HepG2 (cell line): ENCODE measurements at regions not wholly inside any gene's neighbourhood (a gene's known extent, or its start where the extent isn't known, plus 50 kb on each side); places are given as distances from the start of the nearest gene placed in this dataset.

ENCODE experiments used
- ATAC-seq: fragments of 200-7000 bp; cut with Tn5 transposase; 3 replicates; pipeline ENCODE4 v1.9.1; 2020; ENCODE audit warnings: mild to moderate bottlenecking, moderate library complexity
- BruUV-seq: library from RNA; stranded (reverse); fragments of 400-500 nt; replicated peaks from 2 replicates; lab custom pipeline; 2021; lab: Mats Ljungman, UMichigan
- CTCF ChIA-PET: fragments of 300-600 bp; formaldehyde crosslinking; extraction: SDS; loops from one replicate; lab custom pipeline; 2021; ENCODE audit warnings: low total read pairs, inconsistent platforms, low intra/inter-chr PET ratio; lab: Yijun Ruan, JAX
- POLR2A ChIA-PET: fragments of 350-600 bp; sonication (Branson Sonifier 250); formaldehyde crosslinking; loops from one replicate; lab custom pipeline; 2020; ENCODE audit warnings: antibody characterized with exemption, inconsistent platforms; lab: Yijun Ruan, JAX
- DNase-seq: peaks from one replicate; pipeline ENCODE4 v3.0.0-alpha.2; 2015; ENCODE audit warnings: low spot score
- FAIRE-seq: peaks from 3 replicates; lab custom pipeline; 2011; peaks lifted over from hg19 to GRCh38; lab: Jason Lieb, UNC
- H2AFZ ChIP-seq: one replicate; pipeline ENCODE4 v1.6.1; 2011; ENCODE audit warnings: low read length, inconsistent platforms
- H3K27ac ChIP-seq: fragments of 300-600 bp; 3 replicates; pipeline ENCODE4 v1.8.0; 2011; ENCODE audit warnings: mixed run types, mild to moderate bottlenecking, mixed read lengths, low read length, inconsistent platforms; ENCODE audit not compliant: insufficient read depth; ENCODE audit errors: extremely low read length
- H3K27me3 ChIP-seq, 2 experiments: fragments of 200-600 bp in 1 of 2; 2 replicates in 1 of 2; 3 replicates in 1 of 2; pipeline versions ENCODE4 v1.6.0 to v1.8.0; 2011; ENCODE audit warnings: low read length in 2 of 2, mild to moderate bottlenecking in 2 of 2, moderate library complexity in 2 of 2, inconsistent platforms in 1 of 2; ENCODE audit not compliant: insufficient read depth in 2 of 2, control insufficient read depth in 1 of 2
- H3K36me3 ChIP-seq, 2 experiments: fragments of 200-600 bp in 1 of 2; replicated peaks in 1 of 2; 2 replicates in 1 of 2; 3 replicates in 1 of 2; pipeline versions ENCODE4 v1.5.1 to v1.8.0; 2011; ENCODE audit warnings: low read length in 2 of 2, inconsistent platforms in 1 of 2; ENCODE audit not compliant: insufficient read depth in 2 of 2, control insufficient read depth in 1 of 2
- H3K4me1 ChIP-seq: 2 replicates; pipeline ENCODE4 v1.5.1; 2012; ENCODE audit warnings: low read length, inconsistent platforms; ENCODE audit not compliant: insufficient read depth
- H3K4me2 ChIP-seq: 2 replicates; pipeline ENCODE4 v1.6.0; 2011; ENCODE audit warnings: low read depth, low read length, inconsistent platforms
- H3K4me3 ChIP-seq, 3 experiments: fragments of 200-600 bp in 1 of 3; sonication (generic), shearing (Covaris generic) in 1 of 3; replicated peaks in 1 of 3; 2 replicates each; pipeline ENCODE4 v1.5.1; 2011 to 2016; ENCODE audit warnings: low read length in 3 of 3, inconsistent platforms in 2 of 3, low read depth in 2 of 3, mild to moderate bottlenecking in 2 of 3, control low read depth in 1 of 3, mixed read lengths in 1 of 3; ENCODE audit not compliant: insufficient read depth in 1 of 3
- H3K79me2 ChIP-seq: one replicate; pipeline ENCODE4 v1.6.1; 2011; ENCODE audit warnings: low read length, inconsistent platforms; ENCODE audit not compliant: insufficient read depth
- H3K9ac ChIP-seq: 2 replicates; pipeline ENCODE4 v1.6.0; 2011; ENCODE audit warnings: mild to moderate bottlenecking, low read depth, low read length, inconsistent platforms; ENCODE audit not compliant: insufficient read depth
- H3K9me3 ChIP-seq: 2 replicates; pipeline ENCODE4 v1.5.1; 2012; ENCODE audit warnings: mild to moderate bottlenecking, low read length
- H4K20me1 ChIP-seq: 2 replicates; pipeline ENCODE4 v1.6.0; 2011; ENCODE audit warnings: inconsistent platforms, mild to moderate bottlenecking, low read length, moderate library complexity; ENCODE audit not compliant: insufficient read depth
- CHD2 ChIP-seq: IDR thresholded peaks from 2 replicates; pipeline ENCODE4 v1.6.1; 2011; ENCODE audit warnings: low read depth, low read length, improper control_type of control experiment
- EED ChIP-seq: sonication (generic); formaldehyde crosslinking; IDR thresholded peaks from 2 replicates; pipeline ENCODE4 v1.5.0; 2020; ENCODE audit warnings: mild to moderate bottlenecking, missing genetic modification reagents
- ETS1 ChIP-seq: sonication (generic); formaldehyde crosslinking; IDR thresholded peaks from 2 replicates; pipeline ENCODE4 v1.4.0; 2020; ENCODE audit warnings: missing genetic modification reagents
- SOX13 ChIP-seq, 3 experiments: fragments of 450-650 bp in 1 of 3; sonication (generic) in 1 of 3; formaldehyde crosslinking in 1 of 3; IDR thresholded peaks in 2 of 3; conservative IDR thresholded peaks in 1 of 3; 2 replicates each; pipeline versions ENCODE4 v1.5.0 to v1.6.1; 2016 to 2020; ENCODE audit warnings: antibody characterized with exemption in 1 of 3, mild to moderate bottlenecking in 1 of 3, missing compliant biosample characterization in 1 of 3, missing genetic modification reagents in 1 of 3, moderate library complexity in 1 of 3
- SP4 ChIP-seq: sonication (generic); formaldehyde crosslinking; IDR thresholded peaks from 2 replicates; pipeline ENCODE4 v1.8.1; 2023; ENCODE audit warnings: mild to moderate bottlenecking, missing genetic modification reagents
- USF2 ChIP-seq, 2 experiments: sonication (generic) in 1 of 2; formaldehyde crosslinking in 1 of 2; IDR thresholded peaks; 2 replicates each; pipeline versions ENCODE4 v1.5.1 to v1.6.1; 2011 to 2020; ENCODE audit warnings: borderline replicate concordance in 1 of 2, low read depth in 1 of 2, low read length in 1 of 2, mild to moderate bottlenecking in 1 of 2, missing genetic modification reagents in 1 of 2, moderate library complexity in 1 of 2
- ZBTB46 ChIP-seq: sonication (generic); formaldehyde crosslinking; IDR thresholded peaks from 2 replicates; pipeline ENCODE4 v1.4.0; 2020; ENCODE audit warnings: mild to moderate bottlenecking, missing genetic modification reagents, borderline replicate concordance
- ZNF138 ChIP-seq: sonication (generic); formaldehyde crosslinking; IDR thresholded peaks from 2 replicates; pipeline ENCODE4 v1.5.0; 2020; ENCODE audit warnings: mild to moderate bottlenecking, low read depth, missing genetic modification reagents
- ZNF430 ChIP-seq: sonication (generic); formaldehyde crosslinking; IDR thresholded peaks from 2 replicates; pipeline ENCODE4 v1.9.0; 2021; ENCODE audit warnings: mild to moderate bottlenecking, missing genetic modification reagents
- ZNF562 ChIP-seq: sonication (generic); formaldehyde crosslinking; IDR thresholded peaks from 2 replicates; pipeline ENCODE4 v1.8.0; 2022; ENCODE audit warnings: missing genetic modification reagents, borderline replicate concordance
- ZNF567 ChIP-seq: sonication (generic); formaldehyde crosslinking; IDR thresholded peaks from 2 replicates; pipeline ENCODE4 v1.8.1; 2023; ENCODE audit warnings: mild to moderate bottlenecking, missing genetic modification reagents, borderline replicate concordance
- ZNF607 ChIP-seq: sonication (generic); formaldehyde crosslinking; IDR thresholded peaks from 2 replicates; pipeline ENCODE4 v1.5.1; 2020; ENCODE audit warnings: missing genetic modification reagents, mild to moderate bottlenecking, borderline replicate concordance
- ZNF691 ChIP-seq: sonication (generic); formaldehyde crosslinking; IDR thresholded peaks from 2 replicates; pipeline ENCODE4 v1.4.0; 2020; ENCODE audit warnings: missing genetic modification reagents, low read depth, mild to moderate bottlenecking, borderline replicate concordance
- WGBS: methylation state at CpG from one replicate; pipeline ENCODE4 v1.1.6; 2017; ENCODE audit warnings: low lambda C conversion rate; 5-methylcytosine and 5-hydroxymethylcytosine counted together
- in situ Hi-C: cut with HindIII; loops from 2 replicates; pipeline ENCODE4 v1.10.0; 2017; ENCODE audit warnings: low pct_unique_long_range_greater_than_20kb; ENCODE audit not compliant: extremely low pct_ligation_motif_present
- intact Hi-C: fragments of 100-400 bp; cut with micrococcal nuclease; formaldehyde crosslinking; loops from one replicate; pipeline ENCODE4 v1.10.0; 2022; ENCODE audit not compliant: unreplicated experiment

GRCh38 chr13:73275163-73275562 lies 216.4 kb downstream of the KLF5 start (continued):
- TF ChIP-seq USF2 (IDR thresholded peaks at IDR 0.05; ENCODE audit: low read depth, low read length) (no peak), USF2 (CRISPR knock-in tag; IDR thresholded peaks at IDR 0.05; ENCODE audit: borderline replicate concordance) (no peak), EED (no peak), ZNF138 (CRISPR knock-in tag) (no peak), ZNF430 (CRISPR knock-in tag) (no peak)

GRCh38 chr13:73274147-73274546 lies 215.3 kb downstream of the KLF5 start:
- Histone ChIP-seq H3K27ac (no peak overlapping the region), H3K79me2 (no peaks in the 10 kb centered on the region), H2AFZ (no peak overlapping the region), H3K36me3 (no peaks in the 10 kb centered on the region), H3K9ac (no peak overlapping the region), H3K4me1 (no peaks in the 10 kb centered on the region), H3K27me3 (no peaks in the 10 kb centered on the region), H3K4me3 (no peak overlapping the region), H4K20me1 (no peaks in the 10 kb centered on the region), H3K9me3 (peaks cover 6% of the 10 kb centered on the region; the same call in 1 of the 2 replicates), H3K4me2 (no peak overlapping the region)
- ATAC-seq (no peak), DNase-seq (no peak), FAIRE-seq (no peak)
- intact Hi-C loops (no loop called here), in situ Hi-C loops (no loop called here)
- POLR2A ChIA-PET = no interaction called here
- 0% methylated on average over 2 of the region's 2 CpGs for WGBS
- CTCF ChIA-PET = no interaction called here
- no TSS peak for BruUV-seq
- TF ChIP-seq ZNF562 (CRISPR knock-in tag) (no peak), CHD2 (no peak), ZNF691 (CRISPR knock-in tag) (no peak), ZNF607 (CRISPR knock-in tag) (no peak), ETS1 (no peak), SOX13 (IDR thresholded peaks at IDR 0.05) (no peak), SOX13 (CRISPR knock-in tag; conservative IDR thresholded peaks at IDR 0.05 in 1 of 2, IDR thresholded peaks at IDR 0.05 in 1 of 2) (no peak), ZBTB46 (CRISPR knock-in tag) (no peak), SP4 (CRISPR knock-in tag) (no peak), ZNF567 (no peak)
